ENCODE measurements at regions not wholly inside any gene's neighbourhood (a gene's known extent, or its start where the extent isn't known, plus 50 kb on each side); places are given as distances from the start of the nearest gene placed in this dataset.

DNA sequence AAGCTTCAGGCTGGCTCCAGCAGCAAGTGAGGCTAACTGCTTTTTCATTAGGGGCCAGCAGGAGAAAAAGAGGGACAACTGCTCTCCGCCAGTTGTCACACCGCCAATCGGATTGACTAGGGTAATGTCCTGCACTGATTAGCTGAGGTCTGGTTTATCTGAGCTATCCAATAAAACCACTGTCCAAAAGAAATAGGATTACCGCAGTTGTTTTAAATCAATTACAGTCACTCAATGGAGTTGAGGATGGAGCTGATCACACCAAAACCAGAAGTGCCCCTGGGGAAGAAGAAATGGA is 351.4 kb upstream of the NPVF start:
- TF ChIP-seq, protein P1, sequence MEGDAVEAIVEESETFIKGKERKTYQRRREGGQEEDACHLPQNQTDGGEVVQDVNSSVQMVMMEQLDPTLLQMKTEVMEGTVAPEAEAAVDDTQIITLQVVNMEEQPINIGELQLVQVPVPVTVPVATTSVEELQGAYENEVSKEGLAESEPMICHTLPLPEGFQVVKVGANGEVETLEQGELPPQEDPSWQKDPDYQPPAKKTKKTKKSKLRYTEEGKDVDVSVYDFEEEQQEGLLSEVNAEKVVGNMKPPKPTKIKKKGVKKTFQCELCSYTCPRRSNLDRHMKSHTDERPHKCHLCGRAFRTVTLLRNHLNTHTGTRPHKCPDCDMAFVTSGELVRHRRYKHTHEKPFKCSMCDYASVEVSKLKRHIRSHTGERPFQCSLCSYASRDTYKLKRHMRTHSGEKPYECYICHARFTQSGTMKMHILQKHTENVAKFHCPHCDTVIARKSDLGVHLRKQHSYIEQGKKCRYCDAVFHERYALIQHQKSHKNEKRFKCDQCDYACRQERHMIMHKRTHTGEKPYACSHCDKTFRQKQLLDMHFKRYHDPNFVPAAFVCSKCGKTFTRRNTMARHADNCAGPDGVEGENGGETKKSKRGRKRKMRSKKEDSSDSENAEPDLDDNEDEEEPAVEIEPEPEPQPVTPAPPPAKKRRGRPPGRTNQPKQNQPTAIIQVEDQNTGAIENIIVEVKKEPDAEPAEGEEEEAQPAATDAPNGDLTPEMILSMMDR (IDR thresholded peaks at IDR 0.05) = no peak
- no peak for TF ChIP-seq POLR2A (IDR thresholded peaks at IDR 0.05)
- no peak for TF ChIP-seq EP300 (IDR thresholded peaks at IDR 0.05)
